ENCODE measurements at regions not wholly inside any gene's neighbourhood (a gene's known extent, or its start where the extent isn't known, plus 50 kb on each side); places are given as distances from the start of the nearest gene placed in this dataset.

GRCh38 chr9:93730217-93730616, 153.8 kb downstream of the PHF2 start:
- TF ChIP-seq, protein P1, sequence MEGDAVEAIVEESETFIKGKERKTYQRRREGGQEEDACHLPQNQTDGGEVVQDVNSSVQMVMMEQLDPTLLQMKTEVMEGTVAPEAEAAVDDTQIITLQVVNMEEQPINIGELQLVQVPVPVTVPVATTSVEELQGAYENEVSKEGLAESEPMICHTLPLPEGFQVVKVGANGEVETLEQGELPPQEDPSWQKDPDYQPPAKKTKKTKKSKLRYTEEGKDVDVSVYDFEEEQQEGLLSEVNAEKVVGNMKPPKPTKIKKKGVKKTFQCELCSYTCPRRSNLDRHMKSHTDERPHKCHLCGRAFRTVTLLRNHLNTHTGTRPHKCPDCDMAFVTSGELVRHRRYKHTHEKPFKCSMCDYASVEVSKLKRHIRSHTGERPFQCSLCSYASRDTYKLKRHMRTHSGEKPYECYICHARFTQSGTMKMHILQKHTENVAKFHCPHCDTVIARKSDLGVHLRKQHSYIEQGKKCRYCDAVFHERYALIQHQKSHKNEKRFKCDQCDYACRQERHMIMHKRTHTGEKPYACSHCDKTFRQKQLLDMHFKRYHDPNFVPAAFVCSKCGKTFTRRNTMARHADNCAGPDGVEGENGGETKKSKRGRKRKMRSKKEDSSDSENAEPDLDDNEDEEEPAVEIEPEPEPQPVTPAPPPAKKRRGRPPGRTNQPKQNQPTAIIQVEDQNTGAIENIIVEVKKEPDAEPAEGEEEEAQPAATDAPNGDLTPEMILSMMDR (IDR thresholded peaks at IDR 0.05) = no peak
- TF ChIP-seq EP300 (IDR thresholded peaks at IDR 0.05) = no peak

Data from gastroesophageal sphincter (tissue), 3 donors.